ENCODE measurements at regions not wholly inside any gene's neighbourhood (a gene's known extent, or its start where the extent isn't known, plus 50 kb on each side); places are given as distances from the start of the nearest gene placed in this dataset.

- DNase-seq (ENCODE audit: low read depth in 3 of 3), result no peak
Observed at GRCh38 chr9:107064378-107064777, 201.4 kb downstream of the ZNF462 start.

GRCh38 chr9:107065549-107065948 is 202.6 kb downstream of the ZNF462 start:
- no peak for DNase-seq (ENCODE audit: low read depth in 3 of 3)

DNA sequence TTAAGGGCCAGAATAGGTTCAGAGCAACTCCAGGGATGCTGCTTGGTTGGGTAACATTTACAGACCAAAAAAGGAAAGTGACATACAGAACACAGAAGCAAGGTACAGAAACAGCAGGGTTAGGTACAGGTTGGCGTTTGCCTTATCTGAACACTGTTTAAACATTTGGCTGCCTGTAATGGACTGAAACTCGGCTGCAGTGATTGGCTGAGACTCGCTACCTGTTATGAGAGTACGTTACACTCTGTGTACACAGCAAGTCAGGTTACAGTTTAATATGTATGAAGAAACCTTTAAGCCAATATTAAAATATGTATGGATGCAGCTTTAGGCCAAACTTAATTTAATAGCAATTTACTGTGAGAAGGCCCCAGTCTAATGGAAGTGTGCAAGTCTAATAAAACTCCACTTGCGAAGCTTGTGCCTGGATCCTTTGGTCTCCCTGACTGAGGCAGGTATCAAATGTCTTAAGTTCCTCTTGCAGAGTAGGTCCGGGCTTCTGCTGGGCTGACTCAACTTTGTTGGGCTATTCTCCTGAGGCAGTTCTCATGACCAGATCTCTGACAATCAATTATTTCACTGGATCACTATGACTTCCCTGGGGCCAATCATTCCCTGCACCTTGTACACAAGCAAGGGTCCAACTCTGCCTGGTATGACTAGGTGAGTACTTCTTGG is 204.9 kb downstream of the ZNF462 start:
- DNase-seq (ENCODE audit: low read depth in 3 of 3), result no peak

DNA sequence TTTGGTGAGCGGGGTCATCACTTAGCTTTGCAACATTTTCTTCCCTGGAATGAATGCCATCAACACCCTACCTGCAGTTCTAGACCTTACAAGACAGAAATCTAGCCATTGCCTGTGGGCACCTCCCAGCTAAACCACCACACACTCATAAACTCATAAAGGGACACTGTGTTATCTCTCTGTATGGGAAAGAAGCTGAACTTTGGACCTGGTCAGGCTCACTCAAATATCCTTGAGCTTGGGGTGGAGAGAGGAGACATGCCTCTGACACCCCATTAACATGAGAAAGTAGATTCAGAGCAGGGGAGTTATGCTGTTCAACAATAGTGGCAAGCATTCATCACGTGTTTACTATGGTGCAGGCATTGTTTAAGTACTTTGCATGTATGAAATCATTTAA is 205.6 kb downstream of the ZNF462 start:
- no peak for DNase-seq (ENCODE audit: low read depth in 3 of 3)

GRCh38 chr9:107070586-107070985 is 207.6 kb downstream of the ZNF462 start:
- no peak for DNase-seq (ENCODE audit: low read depth in 3 of 3)

DNA sequence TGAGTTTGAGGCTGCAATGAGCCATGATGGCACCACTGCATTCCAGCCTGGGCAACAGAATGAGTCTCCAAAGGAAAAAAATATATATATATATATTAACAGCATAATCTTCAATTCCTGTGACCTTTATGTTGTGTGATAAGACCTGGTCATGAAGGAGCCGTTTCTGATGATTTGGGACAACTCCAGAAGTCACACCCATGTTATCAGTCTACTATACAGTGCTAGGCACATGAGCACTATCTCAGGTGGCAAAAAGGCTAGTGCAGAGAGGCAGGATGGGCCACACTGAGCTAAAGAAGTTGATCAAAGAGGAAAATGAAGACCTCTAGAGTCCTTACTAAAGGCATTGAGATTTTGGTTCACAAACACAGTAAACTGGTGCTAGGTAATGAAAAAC is 205.0 kb upstream of the RAD23B start:
- no peak for DNase-seq (ENCODE audit: low read depth in 3 of 3)

DNA sequence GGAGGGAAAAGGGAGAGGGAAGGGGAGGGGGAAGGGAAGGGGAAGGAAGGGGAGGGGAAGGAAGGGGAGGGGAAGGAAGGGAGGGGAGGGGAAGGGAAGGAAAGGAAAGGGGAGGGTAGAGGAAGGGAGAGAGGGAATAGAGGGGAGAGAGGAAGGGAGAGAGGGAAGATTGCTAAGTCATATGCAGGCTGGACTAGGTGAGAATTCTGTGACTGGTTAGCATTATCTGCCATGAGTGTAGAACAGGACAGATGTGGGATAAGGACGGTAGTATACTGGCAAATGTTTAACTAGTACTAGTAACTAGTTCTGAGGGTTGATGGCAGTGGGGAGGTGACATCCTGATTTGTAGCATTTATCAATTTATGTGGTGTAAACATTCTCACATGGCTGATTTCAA is 203.5 kb upstream of the RAD23B start:
- DNase-seq (ENCODE audit: low read depth in 3 of 3), result no peak

GRCh38 chr9:107080130-107080529 is 202.9 kb upstream of the RAD23B start:
- DNase-seq (ENCODE audit: low read depth in 3 of 3), result no peak

GRCh38 chr9:107086460-107086859 is 196.6 kb upstream of the RAD23B start:
- no peak for DNase-seq (ENCODE audit: low read depth in 3 of 3)

DNA sequence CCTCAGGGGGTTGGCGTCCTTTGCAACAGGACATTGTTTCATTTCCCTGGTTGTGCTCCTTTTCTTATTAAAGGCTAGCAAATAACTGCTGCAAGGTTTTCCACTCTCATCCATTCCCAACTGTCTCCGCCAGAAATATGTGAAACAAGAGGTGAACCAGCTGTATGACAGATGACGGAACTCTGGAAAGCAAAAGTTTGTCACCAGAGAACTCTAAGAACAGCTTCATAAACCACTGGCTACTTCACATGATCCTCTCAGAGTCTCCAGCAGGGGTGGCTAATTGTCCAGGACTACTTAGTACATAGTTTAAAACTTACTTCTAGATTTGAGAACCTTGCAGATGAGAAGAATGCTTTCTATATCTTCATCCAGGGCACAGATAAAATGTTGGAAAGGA is 195.9 kb upstream of the RAD23B start:
- no peak for DNase-seq (ENCODE audit: low read depth in 3 of 3)

DNA sequence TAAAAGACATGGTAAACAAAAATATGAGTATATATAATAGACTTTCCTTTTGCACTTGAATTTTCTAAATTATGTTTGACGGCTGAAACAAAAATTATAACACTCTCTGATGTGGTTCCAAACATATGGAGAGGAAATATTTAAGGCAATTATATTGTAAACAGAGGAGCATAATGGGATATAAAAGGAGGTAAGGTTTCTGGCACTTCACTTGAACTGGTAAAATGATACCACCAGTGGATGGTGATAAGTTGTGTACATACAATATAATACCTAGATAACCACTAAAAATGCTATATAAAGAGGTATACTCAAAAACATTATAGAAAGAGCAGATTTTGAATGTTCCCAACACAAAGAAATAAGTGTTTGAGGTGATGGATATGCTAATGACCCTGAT is 192.9 kb upstream of the RAD23B start:
- no peak for DNase-seq (ENCODE audit: low read depth in 3 of 3)

DNA sequence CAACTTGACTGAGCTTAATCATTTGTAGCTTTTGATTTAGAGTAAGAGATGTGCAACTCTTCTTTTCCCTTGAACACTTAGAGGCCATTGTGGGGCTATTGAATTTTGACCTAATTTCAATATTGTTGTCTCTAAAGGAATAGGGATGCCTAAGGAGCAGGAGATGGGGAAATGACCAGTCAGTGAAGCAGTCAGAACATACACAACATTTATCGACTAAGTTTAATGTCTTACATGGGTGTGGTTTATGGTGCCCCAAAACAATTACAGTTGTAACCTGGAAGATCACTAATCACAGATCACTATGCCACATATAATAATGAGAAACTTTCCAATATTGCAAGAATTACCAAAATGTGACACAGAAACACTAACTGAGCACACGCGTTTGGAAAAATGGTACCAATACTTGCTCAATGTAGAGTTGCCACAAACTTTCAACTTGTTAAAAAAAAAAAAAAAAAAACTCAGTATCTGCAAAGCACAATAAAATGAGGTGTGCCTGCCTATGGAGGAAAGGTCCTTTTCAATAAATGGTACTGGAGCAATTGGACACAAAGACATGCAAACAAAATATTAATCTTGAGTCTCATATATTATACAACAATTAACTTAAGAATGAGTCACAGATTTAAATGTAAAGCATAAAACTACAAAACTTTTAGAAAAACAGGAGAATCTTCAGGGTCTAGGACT is 189.6 kb upstream of the RAD23B start:
- no peak for DNase-seq (ENCODE audit: low read depth in 3 of 3)

DNA sequence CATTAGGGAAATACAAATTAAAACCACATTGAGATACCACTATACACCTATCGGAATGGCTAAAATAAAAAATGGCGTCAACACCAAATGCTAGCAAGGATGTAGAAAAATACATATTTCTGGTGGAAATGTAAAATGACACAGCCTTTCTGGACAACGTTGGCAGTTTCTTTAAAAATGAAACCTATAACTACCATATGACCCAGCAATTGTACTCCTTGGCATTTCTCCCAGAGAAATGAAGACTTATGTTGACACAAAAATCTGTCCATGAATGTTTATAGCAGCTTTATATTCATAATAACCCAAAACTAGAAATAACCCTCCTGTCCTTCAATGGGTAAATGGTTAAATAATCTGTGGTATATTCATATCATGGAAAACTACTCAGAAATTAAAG is 188.7 kb upstream of the RAD23B start:
- no peak for DNase-seq (ENCODE audit: low read depth in 3 of 3)

DNA sequence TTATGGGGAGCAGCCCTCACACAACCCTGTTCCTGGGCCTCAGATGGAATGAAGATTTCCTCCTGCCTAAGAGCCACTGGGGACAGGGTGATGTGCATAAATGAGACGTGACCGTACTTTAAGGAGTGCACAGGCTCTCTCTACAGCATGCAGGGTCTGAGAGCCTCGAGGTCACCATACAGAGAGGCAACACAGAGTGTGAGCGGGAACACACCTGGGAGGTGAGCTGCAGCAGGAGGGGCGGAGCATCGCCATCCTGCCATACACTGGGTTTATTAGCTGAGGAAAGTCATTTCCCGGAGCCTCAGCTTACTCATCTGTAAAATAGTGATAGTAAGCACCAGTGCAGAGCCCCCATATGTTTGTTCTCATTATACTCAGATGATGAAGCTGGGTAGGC is 182.5 kb upstream of the RAD23B start:
- no peak for DNase-seq (ENCODE audit: low read depth in 3 of 3)

DNA sequence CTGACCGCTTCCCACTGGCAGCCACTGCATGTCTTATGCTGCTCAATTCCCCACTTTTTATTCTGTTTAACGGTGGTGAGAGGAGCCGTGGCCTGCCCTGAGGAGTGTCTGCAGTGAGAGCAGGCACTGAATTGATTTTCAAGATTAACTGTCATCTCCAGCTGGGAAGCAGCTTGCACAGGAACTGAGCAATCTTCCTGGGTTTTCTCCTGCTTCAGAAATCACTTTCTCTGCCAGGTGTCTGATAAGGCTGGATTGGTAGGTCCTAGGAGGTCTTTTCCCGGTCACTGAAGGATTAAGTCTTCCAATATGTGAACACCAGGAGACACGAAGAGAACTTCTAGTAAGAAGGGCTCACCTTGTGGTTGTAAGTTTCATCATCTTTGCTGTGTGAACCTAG is 181.1 kb upstream of the RAD23B start:
- no peak for DNase-seq (ENCODE audit: low read depth in 3 of 3)

- no peak for DNase-seq (ENCODE audit: low read depth in 3 of 3)
Observed at GRCh38 chr9:107103621-107104020, 179.5 kb upstream of the RAD23B start.

GRCh38 chr9:107105784-107106183 is 177.3 kb upstream of the RAD23B start:
- DNase-seq (ENCODE audit: low read depth in 3 of 3), result no peak

DNA sequence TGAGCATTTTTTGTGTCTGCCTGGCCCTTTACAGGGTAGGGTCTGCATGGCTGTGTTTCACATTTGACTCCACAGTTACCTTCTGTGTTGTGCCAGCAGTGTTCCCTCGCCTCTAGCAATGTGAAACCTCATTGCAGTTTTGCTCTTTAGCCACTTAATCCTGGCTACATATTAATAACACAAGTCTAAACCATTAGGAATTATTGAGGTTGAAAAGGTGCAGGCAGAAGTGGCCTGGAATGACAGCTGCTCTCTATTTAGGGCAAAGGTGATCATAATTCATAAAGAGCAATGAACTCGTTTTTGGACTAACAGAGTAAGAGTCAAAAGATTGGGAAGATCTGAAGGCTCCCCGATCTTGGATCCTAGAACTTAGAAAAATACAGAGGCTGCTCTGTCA is 176.7 kb upstream of the RAD23B start:
- DNase-seq (ENCODE audit: low read depth in 3 of 3), result no peak

DNA sequence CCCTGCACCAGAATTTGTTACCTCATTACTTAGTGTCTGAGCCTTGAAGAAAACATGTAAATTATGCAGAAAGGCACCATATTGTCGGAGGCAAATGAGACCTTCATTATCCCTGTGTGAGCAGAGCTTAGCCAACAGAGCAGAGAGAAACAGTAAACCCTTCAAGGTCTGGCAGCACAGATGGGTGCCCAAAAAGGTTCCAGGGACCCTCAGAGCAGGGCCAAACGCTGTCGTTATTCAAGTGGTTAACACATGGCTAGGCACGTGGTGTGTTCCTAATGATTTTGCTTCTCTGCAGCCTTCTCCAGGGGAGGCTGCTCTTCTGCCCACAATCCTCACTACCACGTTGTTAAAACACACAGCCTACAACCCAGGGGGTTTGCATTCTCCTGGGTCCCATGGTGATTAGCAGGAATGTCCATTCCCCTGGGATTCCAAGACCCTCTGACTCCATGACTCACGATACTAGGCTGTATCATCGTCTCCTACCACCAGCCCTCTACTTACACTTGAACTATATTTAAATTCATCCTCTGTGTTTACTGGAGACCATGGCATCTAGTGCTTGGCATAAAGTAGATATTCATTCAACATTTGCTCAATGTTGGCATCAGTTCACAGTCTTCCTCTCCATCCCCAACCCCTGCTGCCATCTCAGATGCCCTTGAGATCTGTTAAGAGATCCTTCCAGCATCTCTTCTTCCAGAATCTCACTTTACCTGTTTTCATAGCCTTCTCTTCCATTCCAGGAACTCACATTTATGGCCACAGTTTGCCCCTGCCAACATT is 174.5 kb upstream of the RAD23B start:
- no peak for DNase-seq (ENCODE audit: low read depth in 3 of 3)

DNA sequence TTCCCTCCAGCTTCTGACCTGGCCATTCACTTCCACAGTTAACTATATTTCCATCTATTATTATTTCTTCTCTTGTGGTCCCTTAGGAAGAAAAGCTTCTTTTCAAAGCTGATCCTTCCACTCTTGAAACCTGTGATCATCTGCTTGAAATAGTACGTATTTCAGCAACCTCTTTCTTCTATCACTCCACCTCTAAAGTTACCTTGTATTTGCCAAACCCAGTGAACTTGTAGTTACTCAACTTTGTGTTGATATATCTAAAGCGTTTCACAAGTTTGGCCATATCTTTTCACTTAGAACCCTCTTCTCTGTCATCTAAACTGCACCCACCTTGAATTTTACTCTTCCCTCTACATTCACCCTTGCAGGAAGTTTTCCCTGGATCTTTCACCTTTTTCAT is 173.8 kb upstream of the RAD23B start:
- no peak for DNase-seq (ENCODE audit: low read depth in 3 of 3)

- DNase-seq (ENCODE audit: low read depth in 3 of 3), result no peak
Observed at GRCh38 chr9:107110153-107110552, 172.9 kb upstream of the RAD23B start.

- no peak for DNase-seq (ENCODE audit: low read depth in 3 of 3)
Observed at GRCh38 chr9:107112707-107113243, 170.3 kb upstream of the RAD23B start.

All from stimulated activated CD4-positive, alpha-beta T cell treated with anti-CD3 and anti-CD28 coated beads, TNF-alpha, amount 100 ng/mL, for 48 hours (primary cell).